Peyer's patch (tissue), 4 donors: ENCODE measurements at regions not wholly inside any gene's neighbourhood (a gene's known extent, or its start where the extent isn't known, plus 50 kb on each side); places are given as distances from the start of the nearest gene placed in this dataset.

Source experiments
- POLR2A ChIP-seq, 2 donors: fragments of 450-650 bp; IDR thresholded peaks; one replicate each; pipeline ENCODE4 v1.5.1; 2017; ENCODE audit warnings: antibody characterized with exemption in 2 of 2, mild to moderate bottlenecking in 2 of 2, moderate library complexity in 2 of 2
- TF ChIP-seq, protein P1 (sequence below), 6 experiments: fragments of 450-650 bp in 4 of 6; fragments of 200-600 bp in 2 of 6; sonication (generic) in 1 of 6; IDR thresholded peaks; one replicate each; pipeline ENCODE4 v1.5.1; 2017 to 2019; ENCODE audit warnings: antibody characterized with exemption in 6 of 6, mild to moderate bottlenecking in 3 of 6, moderate library complexity in 1 of 6

- TF ChIP-seq, protein P1, sequence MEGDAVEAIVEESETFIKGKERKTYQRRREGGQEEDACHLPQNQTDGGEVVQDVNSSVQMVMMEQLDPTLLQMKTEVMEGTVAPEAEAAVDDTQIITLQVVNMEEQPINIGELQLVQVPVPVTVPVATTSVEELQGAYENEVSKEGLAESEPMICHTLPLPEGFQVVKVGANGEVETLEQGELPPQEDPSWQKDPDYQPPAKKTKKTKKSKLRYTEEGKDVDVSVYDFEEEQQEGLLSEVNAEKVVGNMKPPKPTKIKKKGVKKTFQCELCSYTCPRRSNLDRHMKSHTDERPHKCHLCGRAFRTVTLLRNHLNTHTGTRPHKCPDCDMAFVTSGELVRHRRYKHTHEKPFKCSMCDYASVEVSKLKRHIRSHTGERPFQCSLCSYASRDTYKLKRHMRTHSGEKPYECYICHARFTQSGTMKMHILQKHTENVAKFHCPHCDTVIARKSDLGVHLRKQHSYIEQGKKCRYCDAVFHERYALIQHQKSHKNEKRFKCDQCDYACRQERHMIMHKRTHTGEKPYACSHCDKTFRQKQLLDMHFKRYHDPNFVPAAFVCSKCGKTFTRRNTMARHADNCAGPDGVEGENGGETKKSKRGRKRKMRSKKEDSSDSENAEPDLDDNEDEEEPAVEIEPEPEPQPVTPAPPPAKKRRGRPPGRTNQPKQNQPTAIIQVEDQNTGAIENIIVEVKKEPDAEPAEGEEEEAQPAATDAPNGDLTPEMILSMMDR (IDR thresholded peaks at IDR 0.05), result no peak
- no peak for TF ChIP-seq POLR2A (IDR thresholded peaks at IDR 0.05)
Observed at GRCh38 chr2:2699121-2699505, 368.0 kb upstream of the MYT1L start.
